Kidney epithelial cell (primary cell): ENCODE measurements at regions not wholly inside any gene's neighbourhood (a gene's known extent, or its start where the extent isn't known, plus 50 kb on each side); places are given as distances from the start of the nearest gene placed in this dataset.

Source experiments
- DNase-seq: peaks from one replicate; pipeline ENCODE4 v3.0.0-alpha.2; 2010; ENCODE audit warnings: low read depth
- H3K27me3 ChIP-seq: 2 replicates; pipeline ENCODE4 v1.6.0; 2011; ENCODE audit warnings: low read length; ENCODE audit not compliant: control insufficient read depth, insufficient read depth
- H3K36me3 ChIP-seq: 2 replicates; pipeline ENCODE4 v1.5.1; 2011; ENCODE audit warnings: low read length; ENCODE audit not compliant: control insufficient read depth, insufficient read depth
- H3K4me3 ChIP-seq: 2 replicates; pipeline ENCODE4 v1.5.1; 2011; ENCODE audit warnings: low read depth, mild to moderate bottlenecking, control low read depth, low read length
- CTCF ChIP-seq: IDR thresholded peaks from 2 replicates; pipeline ENCODE4 v1.5.1; 2011; ENCODE audit warnings: mild to moderate bottlenecking, moderate library complexity, low read length, control low read depth, inconsistent platforms; ENCODE audit not compliant: insufficient read depth, poor library complexity, severe bottlenecking

GRCh38 chr5:155522540-155522939, 509.0 kb downstream of the KIF4B start:
- TF ChIP-seq CTCF: no peak
- H3K4me3 ChIP-seq: no peak overlapping the region
- no peaks in the 10 kb centered on the region for H3K36me3 ChIP-seq
- H3K27me3 ChIP-seq: no peaks in the 10 kb centered on the region
- no peak for DNase-seq

GRCh38 chr5:155529362-155529761, 515.8 kb downstream of the KIF4B start:
- Histone ChIP-seq H3K36me3 (no peaks in the 10 kb centered on the region), H3K4me3 (no peak overlapping the region), H3K27me3 (no peaks in the 10 kb centered on the region)
- no peak for DNase-seq
- no peak for TF ChIP-seq CTCF

- Histone ChIP-seq H3K27me3 (no peaks in the 10 kb centered on the region), H3K4me3 (no peak overlapping the region), H3K36me3 (no peaks in the 10 kb centered on the region)
- DNase-seq: peak; percentile 43
- no peak for TF ChIP-seq CTCF
Observed at GRCh38 chr5:155530046-155530445, 516.5 kb downstream of the KIF4B start.

- Histone ChIP-seq H3K36me3 (no peaks in the 10 kb centered on the region), H3K27me3 (no peaks in the 10 kb centered on the region), H3K4me3 (no peak overlapping the region)
- no peak for DNase-seq
- TF ChIP-seq CTCF: no peak
Observed at GRCh38 chr5:155532621-155533311, 519.2 kb downstream of the KIF4B start.

- H3K27me3 ChIP-seq: no peaks in the 10 kb centered on the region
- no peaks in the 10 kb centered on the region for H3K36me3 ChIP-seq
- no peak for DNase-seq
- TF ChIP-seq CTCF: no peak
- H3K4me3 ChIP-seq: no peak overlapping the region
Observed at GRCh38 chr5:155540000-155540595, 526.5 kb downstream of the KIF4B start.

GRCh38 chr5:155546075-155546474, 532.5 kb downstream of the KIF4B start:
- no peak for DNase-seq

More at GRCh38 chr5:155546075-155546474, 532.5 kb downstream of the KIF4B start:
- no peak for TF ChIP-seq CTCF
- H3K4me3 ChIP-seq: no peak overlapping the region
- no peaks in the 10 kb centered on the region for H3K27me3 ChIP-seq
- no peaks in the 10 kb centered on the region for H3K36me3 ChIP-seq
